HFFc6 (cell line): ENCODE measurements at regions not wholly inside any gene's neighbourhood (a gene's known extent, or its start where the extent isn't known, plus 50 kb on each side); places are given as distances from the start of the nearest gene placed in this dataset.

ENCODE experiments used
- DNase-seq: peaks from one replicate; pipeline ENCODE4 v3.0.0-alpha.2; 2018
- H3K27ac Mint-ChIP-seq: 2 replicates; pipeline ENCODE4 v1.8.0; 2020; ENCODE audit warnings: mild to moderate bottlenecking, mixed read lengths
- H3K27me3 Mint-ChIP-seq: 2 replicates; pipeline ENCODE4 v1.8.0; 2021; ENCODE audit warnings: mild to moderate bottlenecking, moderate library complexity, mixed read lengths; ENCODE audit not compliant: insufficient read depth
- H3K36me3 Mint-ChIP-seq: 2 replicates; pipeline ENCODE4 v1.8.0; 2021; ENCODE audit warnings: low read depth, mixed read lengths
- H3K4me1 Mint-ChIP-seq: 2 replicates; pipeline ENCODE4 v1.8.0; 2020; ENCODE audit warnings: low read depth, mixed read lengths
- H3K4me3 Mint-ChIP-seq: 2 replicates; pipeline ENCODE4 v1.8.0; 2020; ENCODE audit warnings: mild to moderate bottlenecking, moderate library complexity, mixed read lengths
- H3K9me3 Mint-ChIP-seq: 2 replicates; pipeline ENCODE4 v1.8.0; 2020; ENCODE audit warnings: mild to moderate bottlenecking, mixed read lengths
- CTCF ChIP-seq: fragments of 200-600 bp; sonication (generic); IDR thresholded peaks from 2 replicates; pipeline ENCODE4 v1.5.0; 2021; ENCODE audit warnings: antibody characterized with exemption, mild to moderate bottlenecking

DNA sequence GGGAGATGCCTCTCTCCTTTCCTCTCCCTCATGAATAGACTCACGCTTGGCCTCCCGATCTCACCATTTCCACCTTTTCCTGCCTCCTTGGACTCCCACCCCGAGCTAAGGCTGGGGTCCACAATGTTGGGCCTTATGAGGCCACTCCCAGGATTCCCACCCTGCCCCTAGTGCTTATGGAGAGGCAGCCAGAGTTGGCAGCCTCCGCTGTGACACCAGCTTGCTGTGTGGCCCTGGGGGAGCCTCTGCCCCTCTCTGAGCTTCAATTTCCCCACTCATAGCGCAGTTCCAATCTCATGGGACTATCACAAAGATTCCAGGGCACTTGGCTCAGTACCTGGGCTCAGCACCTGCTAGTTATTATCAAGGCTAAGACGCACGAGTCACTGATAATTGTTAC is 118.7 kb upstream of the WNT4 start:
- peaks cover 7% of the 10 kb centered on the region for H3K4me1 Mint-ChIP-seq
- no peak for TF ChIP-seq CTCF
- DNase-seq = no peak
- H3K4me3 Mint-ChIP-seq = no peak overlapping the region
- H3K36me3 Mint-ChIP-seq = no peaks in the 10 kb centered on the region
- peaks cover 42% of the 10 kb centered on the region for H3K27me3 Mint-ChIP-seq
- no peak overlapping the region for H3K27ac Mint-ChIP-seq
- no peaks in the 10 kb centered on the region for H3K9me3 Mint-ChIP-seq

- H3K36me3 Mint-ChIP-seq = no peaks in the 10 kb centered on the region
- no peak overlapping the region for H3K27ac Mint-ChIP-seq
- no peaks in the 10 kb centered on the region for H3K9me3 Mint-ChIP-seq
- no peak for TF ChIP-seq CTCF
- H3K4me3 Mint-ChIP-seq = no peak overlapping the region
- no peak for DNase-seq
- peaks cover 7% of the 10 kb centered on the region for H3K4me1 Mint-ChIP-seq
- peaks cover 37% of the 10 kb centered on the region for H3K27me3 Mint-ChIP-seq
Measured at GRCh38 chr1:22262583-22262982, 119.7 kb upstream of the WNT4 start.

DNA sequence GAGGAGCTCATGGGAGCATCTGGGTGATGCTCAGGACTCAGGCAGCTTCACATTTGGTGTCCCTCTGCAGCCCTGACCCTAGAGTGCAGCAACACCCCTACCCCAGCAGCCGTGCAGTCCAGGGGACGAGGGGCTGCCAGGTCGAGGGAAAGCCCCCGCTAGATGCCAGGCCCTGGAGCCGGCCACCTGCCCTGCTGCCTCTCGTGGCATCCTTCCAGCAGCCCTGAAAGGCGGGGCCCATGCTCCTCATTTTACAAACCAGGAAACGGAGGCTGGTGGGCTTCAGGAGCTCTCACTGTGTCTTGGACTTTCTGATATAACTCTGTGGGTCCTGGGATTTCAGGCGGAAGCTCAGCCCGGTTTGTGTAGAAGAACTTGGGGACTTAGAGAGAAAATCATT is 120.5 kb upstream of the WNT4 start:
- H3K9me3 Mint-ChIP-seq = no peaks in the 10 kb centered on the region
- no peak overlapping the region for H3K27ac Mint-ChIP-seq
- no peak overlapping the region for H3K4me3 Mint-ChIP-seq
- no peaks in the 10 kb centered on the region for H3K36me3 Mint-ChIP-seq
- peaks cover 38% of the 10 kb centered on the region for H3K27me3 Mint-ChIP-seq
- no peak for DNase-seq
- peaks cover 7% of the 10 kb centered on the region for H3K4me1 Mint-ChIP-seq
- no peak for TF ChIP-seq CTCF

DNA sequence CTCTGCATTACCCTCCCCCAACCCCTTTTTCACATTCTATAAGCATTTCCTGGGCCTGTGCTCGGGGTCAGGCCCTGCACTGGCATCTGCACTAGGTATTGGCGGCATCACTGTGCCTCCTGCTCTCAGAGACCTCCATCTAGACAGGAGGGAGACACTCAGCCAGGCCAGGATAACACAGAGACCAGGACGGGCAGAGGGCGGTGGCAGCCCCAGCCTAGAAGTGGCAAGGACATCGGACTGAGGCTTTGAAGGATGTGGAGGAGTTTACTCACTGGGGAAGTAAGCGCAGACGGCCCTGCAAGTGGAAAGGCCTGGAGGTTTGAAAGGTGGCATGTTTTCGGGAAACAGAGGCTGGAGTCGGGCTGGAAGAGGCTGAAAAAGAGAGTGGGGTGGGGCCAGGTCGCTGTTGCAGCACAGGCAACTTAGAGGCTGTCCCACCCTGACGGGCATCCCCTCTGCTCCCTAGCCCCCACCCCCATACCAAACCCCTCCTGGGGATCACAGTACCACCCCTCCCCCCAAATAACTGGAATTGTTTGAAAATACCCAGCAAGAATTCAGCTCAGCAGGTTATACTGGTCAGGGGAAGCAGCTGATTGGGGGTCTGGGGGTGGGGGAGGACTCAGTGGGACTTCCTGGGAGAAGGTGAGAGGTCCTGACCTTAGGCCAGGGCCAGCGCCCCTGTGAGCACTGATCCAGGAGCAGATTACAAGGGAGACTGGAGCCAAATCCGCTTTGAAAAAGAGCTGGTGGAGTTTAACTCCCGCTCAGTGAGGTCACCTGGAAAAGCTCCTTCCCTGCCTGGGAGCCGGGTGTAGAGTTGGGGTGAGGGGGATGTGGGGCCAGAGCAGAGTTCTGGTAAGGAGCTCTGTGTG is 121.8 kb upstream of the WNT4 start:
- Mint-ChIP-seq H3K36me3 (no peaks in the 10 kb centered on the region), H3K27me3 (peaks cover 42% of the 10 kb centered on the region), H3K4me3 (no peak overlapping the region), H3K4me1 (peaks cover 1% of the 10 kb centered on the region; the same call in 1 of the 2 replicates), H3K9me3 (no peaks in the 10 kb centered on the region), H3K27ac (no peak overlapping the region)
- DNase-seq = no peak
- TF ChIP-seq CTCF = no peak

- Mint-ChIP-seq H3K9me3 (no peaks in the 10 kb centered on the region), H3K4me1 (no peaks in the 10 kb centered on the region), H3K36me3 (no peaks in the 10 kb centered on the region), H3K27ac (no peak overlapping the region), H3K27me3 (peaks cover 44% of the 10 kb centered on the region), H3K4me3 (no peak overlapping the region)
- no peak for TF ChIP-seq CTCF
- no peak for DNase-seq
Measured at GRCh38 chr1:22266141-22266540, 123.2 kb upstream of the WNT4 start.
